IPS DF 4.7 (cell line): ENCODE measurements at regions not wholly inside any gene's neighbourhood (a gene's known extent, or its start where the extent isn't known, plus 50 kb on each side); places are given as distances from the start of the nearest gene placed in this dataset.

Experiments used
- DNase-seq: peaks from one replicate; pipeline ENCODE4 v3.0.0-alpha.2; 2013; ENCODE audit warnings: low spot score; ENCODE audit errors: extremely low read depth

DNA sequence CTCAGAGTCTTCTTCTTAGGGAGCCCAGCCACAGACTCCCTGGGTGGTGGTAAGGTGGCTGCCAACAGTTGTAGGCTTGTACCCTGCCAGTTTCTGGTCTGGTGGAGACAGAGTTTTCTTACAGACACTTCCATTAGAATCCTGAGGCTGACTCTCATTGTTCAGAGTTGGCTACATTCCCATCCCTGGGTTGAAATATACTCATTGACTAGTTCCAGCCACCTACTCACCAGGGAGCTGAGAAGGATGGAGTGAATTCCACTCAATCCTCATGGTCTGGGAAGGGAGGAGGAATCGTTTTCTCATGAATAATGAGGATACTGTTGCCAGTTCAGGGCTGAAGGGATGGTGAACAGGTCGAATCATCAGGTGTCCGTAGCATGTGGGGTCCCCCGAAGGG lies 226.5 kb upstream of the PROK2 start:
- DNase-seq, result no peak

DNA sequence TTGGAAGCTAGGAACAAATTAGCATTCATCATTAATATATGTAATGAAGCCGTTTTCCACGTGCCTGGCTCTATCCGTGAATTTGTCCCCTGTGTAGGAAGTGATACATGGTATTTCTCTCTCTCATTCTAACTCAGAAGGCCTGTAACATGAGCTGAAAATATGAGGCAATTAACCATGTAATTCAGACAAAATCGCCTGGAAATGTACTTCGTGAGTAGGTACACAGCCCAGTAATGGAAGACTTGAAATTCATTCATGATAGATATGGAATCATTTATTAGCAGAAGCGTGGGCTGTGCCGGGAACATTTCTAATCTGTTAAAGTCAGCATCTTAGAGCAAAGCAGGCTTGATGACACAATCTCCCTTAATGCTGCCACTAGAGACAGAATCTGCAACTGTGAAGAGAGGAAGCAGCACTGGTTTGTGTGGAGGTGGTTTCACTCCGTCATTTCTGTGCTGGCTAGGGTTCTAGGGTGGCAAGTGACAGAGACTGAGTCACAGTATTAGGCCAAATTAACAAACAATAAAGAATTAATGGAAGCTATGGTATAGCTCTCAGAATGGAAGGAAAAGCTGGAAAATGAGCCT lies 225.0 kb upstream of the PROK2 start:
- no peak for DNase-seq

- no peak for DNase-seq
These were observed 223.5 kb upstream of the PROK2 start for GRCh38 chr3:72008226-72008996.

DNA sequence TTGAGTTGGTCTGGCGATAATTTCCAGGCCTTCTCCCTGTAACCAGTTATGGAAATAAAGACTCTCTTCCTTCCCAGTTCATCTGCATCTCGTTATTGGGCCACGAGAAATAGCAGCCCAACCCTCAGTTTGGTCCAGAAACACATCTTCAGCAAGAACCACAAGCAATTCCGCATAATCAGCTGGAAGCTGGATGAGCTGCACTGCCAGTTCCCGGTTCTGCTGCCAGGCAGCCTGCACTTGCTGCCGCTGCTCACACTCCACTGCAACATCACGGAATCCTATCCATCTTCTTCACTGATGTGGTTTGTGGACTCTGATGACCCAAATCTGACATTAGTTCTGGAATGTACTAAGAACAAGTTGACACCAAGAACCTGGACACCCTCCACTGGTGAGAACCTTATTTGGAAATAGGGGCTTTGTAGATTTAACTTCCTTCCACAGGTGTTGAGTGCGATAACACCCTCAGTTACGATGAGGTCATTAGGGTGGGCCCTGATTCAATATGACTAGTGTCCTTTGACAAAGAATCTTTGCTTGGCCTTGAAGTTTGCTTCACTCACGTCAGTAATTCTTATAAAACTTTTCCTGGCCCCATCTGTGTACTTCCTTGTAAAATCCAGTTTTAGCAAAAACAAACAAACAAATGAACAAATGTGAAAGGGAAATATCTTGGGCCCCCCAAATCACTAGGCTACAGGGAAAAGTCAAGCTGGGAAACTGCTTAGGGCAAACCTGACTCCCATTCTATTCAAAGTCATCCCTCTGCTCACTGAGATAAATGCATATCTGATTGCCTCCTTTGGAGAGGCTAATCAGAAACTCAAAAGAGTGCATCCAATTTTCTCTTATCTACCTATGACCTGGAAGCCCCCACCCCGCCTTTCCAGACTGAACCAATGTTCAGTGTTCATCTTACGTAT lies 221.9 kb upstream of the PROK2 start:
- no peak for DNase-seq

DNA sequence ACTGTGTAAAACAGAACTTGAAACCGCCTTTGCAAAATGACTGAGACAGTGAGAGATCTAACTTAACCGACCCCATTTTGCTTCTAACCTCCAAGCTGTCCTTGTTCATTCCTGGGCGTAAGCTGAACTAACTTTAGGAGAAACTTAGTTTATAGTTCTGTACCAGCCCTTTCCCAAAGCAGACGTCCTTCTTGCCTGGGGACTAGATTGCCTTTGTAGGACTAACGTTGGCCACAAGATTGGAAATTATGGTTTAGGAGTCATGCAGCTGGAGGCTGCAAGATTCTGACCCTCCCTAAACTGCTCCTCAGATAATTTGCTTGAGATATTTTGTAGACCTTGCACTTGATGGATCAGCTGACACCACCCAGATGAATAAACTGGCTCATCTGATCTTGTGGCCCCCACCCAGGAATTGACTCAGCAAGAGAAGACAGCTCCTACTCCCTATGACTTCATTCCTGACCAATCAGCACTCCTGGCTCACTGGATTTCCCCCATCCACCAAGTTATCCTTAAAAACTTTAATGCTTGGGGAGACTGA lies 219.9 kb upstream of the PROK2 start:
- no peak for DNase-seq

- no peak for DNase-seq
These were observed 219.0 kb upstream of the PROK2 start for GRCh38 chr3:72003936-72004335.

- no peak for DNase-seq
These were observed 216.8 kb upstream of the PROK2 start for GRCh38 chr3:72001758-72002157.

- DNase-seq, result no peak
These were observed 214.2 kb upstream of the PROK2 start for GRCh38 chr3:71998995-71999673.

GRCh38 chr3:71997066-71997653 lies 212.2 kb upstream of the PROK2 start:
- no peak for DNase-seq

GRCh38 chr3:71994906-71995305 lies 210.0 kb upstream of the PROK2 start:
- DNase-seq, result no peak

GRCh38 chr3:71994203-71994602 lies 209.3 kb upstream of the PROK2 start:
- DNase-seq, result no peak

- DNase-seq, result no peak
These were observed 206.7 kb upstream of the PROK2 start for GRCh38 chr3:71991681-71992080.

DNA sequence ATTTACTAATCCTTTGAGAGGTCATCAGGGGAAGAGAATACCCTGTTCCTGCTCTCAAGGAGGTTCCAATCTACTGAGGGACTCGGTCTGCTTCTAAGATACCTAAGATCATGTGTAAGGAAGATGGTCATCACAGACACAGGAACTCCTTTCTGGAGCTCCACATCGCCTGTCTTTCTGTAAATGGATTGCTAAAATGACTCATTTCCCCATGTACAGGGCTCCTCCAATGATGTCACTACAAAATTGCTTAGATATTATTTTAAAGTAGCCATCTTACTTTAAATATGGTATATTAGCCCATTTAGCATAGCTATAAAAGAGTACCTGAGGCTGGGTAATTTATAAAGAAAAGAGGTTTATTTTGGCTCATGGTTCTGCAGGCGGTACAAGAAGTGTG lies 206.1 kb upstream of the PROK2 start:
- no peak for DNase-seq

GRCh38 chr3:71990545-71990944 lies 205.6 kb upstream of the PROK2 start:
- DNase-seq, result no peak

GRCh38 chr3:71989165-71989564 lies 204.2 kb upstream of the PROK2 start:
- DNase-seq, result no peak

DNA sequence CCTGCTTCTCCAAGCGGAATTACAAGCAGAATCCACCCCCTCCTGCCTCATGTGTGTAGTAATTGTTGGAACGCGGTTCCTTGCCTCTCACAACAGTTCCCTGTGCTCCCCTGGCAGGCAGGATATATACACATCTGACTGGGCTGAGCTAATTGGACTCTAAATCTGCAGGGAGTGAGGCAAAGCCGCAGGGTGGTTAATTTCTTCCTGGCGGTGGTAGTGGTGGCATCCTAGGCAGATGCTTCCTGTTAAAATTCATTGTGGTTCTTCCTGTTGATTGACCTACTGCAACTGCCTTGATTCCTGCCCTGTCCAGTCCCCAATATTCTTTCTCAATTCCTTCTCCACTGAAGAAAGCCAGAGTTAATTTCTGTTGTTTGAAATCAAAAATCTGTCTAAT lies 202.9 kb upstream of the PROK2 start:
- no peak for DNase-seq

GRCh38 chr3:71987089-71987735 lies 202.3 kb upstream of the PROK2 start:
- DNase-seq, result no peak

GRCh38 chr3:71986606-71987005 lies 201.7 kb upstream of the PROK2 start:
- DNase-seq, result no peak

DNA sequence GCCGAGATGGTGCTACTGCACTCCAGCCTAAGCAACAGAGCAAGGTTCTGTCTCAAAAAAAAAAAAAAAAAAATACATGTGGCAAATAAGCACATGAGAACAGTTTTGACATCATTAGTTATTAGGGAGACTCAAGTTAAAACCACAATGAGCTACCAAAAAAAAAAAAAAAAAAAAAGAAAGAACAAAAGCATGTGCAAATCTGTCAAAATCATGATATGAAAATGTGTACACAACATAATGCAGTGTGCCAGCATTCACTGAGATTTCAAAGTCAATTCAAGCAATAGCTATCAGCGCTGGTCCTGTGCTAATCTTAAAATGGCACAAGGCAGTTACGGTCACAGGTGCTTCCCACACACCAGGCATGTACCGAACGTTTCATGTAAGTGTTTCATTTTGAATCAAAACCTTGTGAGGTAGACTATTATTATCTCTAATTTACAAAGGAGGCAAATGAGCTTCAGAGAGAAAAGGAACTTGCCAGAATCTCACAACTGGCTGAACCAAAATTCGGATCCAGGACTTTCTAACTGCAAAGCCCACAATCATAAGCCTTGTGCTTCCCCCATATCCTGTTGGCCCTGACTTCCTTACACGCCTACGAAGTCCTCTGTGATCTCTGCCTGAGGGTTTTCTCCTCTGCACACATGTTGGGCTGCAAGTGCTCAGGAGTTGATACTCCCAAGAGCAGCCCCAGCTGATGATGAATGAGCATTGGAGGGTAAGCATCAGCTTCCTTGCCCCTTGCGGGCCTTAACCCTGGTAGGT lies 200.1 kb upstream of the PROK2 start:
- DNase-seq, result no peak

DNA sequence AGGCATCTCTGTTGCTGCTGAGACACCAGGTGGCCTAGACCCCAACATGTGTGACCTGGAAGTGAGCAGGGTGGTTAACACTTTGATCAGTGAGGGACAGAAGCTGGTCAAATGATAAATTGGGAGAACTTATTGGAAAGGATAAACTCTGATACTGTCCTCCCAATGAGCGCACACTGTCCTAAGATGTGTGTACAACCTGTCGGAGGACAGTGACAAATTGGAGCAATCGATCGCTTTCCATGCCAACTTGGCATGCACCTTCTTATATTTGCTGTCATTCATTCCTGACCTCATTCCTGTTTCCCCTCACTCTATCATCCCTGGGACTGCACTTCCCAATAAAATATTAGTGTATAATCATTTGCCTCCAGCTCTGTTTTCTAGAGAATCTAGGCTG lies 198.7 kb upstream of the PROK2 start:
- DNase-seq, result no peak
